Left lung (tissue), 4 donors: ENCODE measurements at regions not wholly inside any gene's neighbourhood (a gene's known extent, or its start where the extent isn't known, plus 50 kb on each side); places are given as distances from the start of the nearest gene placed in this dataset.

Experiments used
- ATAC-seq: fragments of 200-7000 bp; cut with Tn5 transposase; one replicate; pipeline ENCODE4 v1.9.1; 2020; ENCODE audit warnings: moderate library complexity
- DNase-seq, 4 donors: peaks; one replicate each; pipeline ENCODE4 v3.0.0-alpha.2; 2013 to 2020
- H3K27ac ChIP-seq, 2 donors: fragments of 200-600 bp; sonication (generic) in 1 of 2; one replicate each; pipeline versions ENCODE4 v1.5.0 to v1.8.0; 2020 to 2021
- H3K27me3 ChIP-seq, 2 donors: fragments of 200-600 bp; sonication (generic) in 1 of 2; one replicate each; pipeline versions ENCODE4 v1.5.0 to v1.8.0; 2020 to 2021
- H3K36me3 ChIP-seq, 2 donors: fragments of 200-600 bp; sonication (generic) in 1 of 2; one replicate each; pipeline versions ENCODE4 v1.5.0 to v1.8.0; 2020 to 2021
- H3K4me1 ChIP-seq, 2 donors: fragments of 200-600 bp; one replicate each; pipeline ENCODE4 v1.8.0; 2021
- H3K4me3 ChIP-seq, 2 donors: fragments of 200-600 bp; sonication (generic) in 1 of 2; one replicate each; pipeline versions ENCODE4 v1.5.0 to v1.8.0; 2020 to 2021; ENCODE audit warnings: mild to moderate bottlenecking in 1 of 2
- H3K9me3 ChIP-seq, 2 donors: fragments of 200-600 bp; sonication (generic) in 1 of 2; one replicate each; pipeline versions ENCODE4 v1.5.0 to v1.8.0; 2020 to 2021
- CTCF ChIP-seq, 2 donors: fragments of 200-600 bp; sonication (generic) in 1 of 2; IDR thresholded peaks; one replicate each; pipeline versions ENCODE4 v1.5.0 to v1.8.0; 2021; ENCODE audit warnings: antibody characterized with exemption in 2 of 2
- intact Hi-C, 2 donors: fragments of 100-400 bp; cut with DNase I; formaldehyde crosslinking; loops; one replicate each; pipeline versions ENCODE4 v1.11.2 to v1.14.2; 2022
- donor health status: DM: no; HTN: yes; CAD: no.
- donor health status: DM: no; HTN: no; CAD: no.

GRCh38 chr1:236334893-236335545 is 53.3 kb upstream of the ERO1B start:
- Histone ChIP-seq H3K27ac (no peak overlapping the region), H3K27me3 (no peaks in the 10 kb centered on the region), H3K4me1 (no peaks in the 10 kb centered on the region), H3K4me3 (no peak overlapping the region), H3K9me3 (no peaks in the 10 kb centered on the region), H3K36me3 (no peaks in the 10 kb centered on the region)
- intact Hi-C loops = no loop called here
- DNase-seq (no peak), ATAC-seq (no peak)
- TF ChIP-seq CTCF (IDR thresholded peaks at IDR 0.05) = no peak

- DNase-seq (no peak), ATAC-seq (peak; percentile 46)
- H3K27me3 ChIP-seq = no peaks in the 10 kb centered on the region
- intact Hi-C loops = no loop called here
- no peak for TF ChIP-seq CTCF (IDR thresholded peaks at IDR 0.05)
- no peaks in the 10 kb centered on the region for H3K36me3 ChIP-seq
- H3K4me3 ChIP-seq = no peak overlapping the region
- no peak overlapping the region for H3K27ac ChIP-seq
- no peaks in the 10 kb centered on the region for H3K9me3 ChIP-seq
- H3K4me1 ChIP-seq = no peaks in the 10 kb centered on the region
These were observed 50.5 kb upstream of the ERO1B start for GRCh38 chr1:236332092-236332758.
